Neural progenitor cell (in vitro differentiated cells): ENCODE measurements at regions not wholly inside any gene's neighbourhood (a gene's known extent, or its start where the extent isn't known, plus 50 kb on each side); places are given as distances from the start of the nearest gene placed in this dataset.

Experiments used
- DNase-seq: peaks from one replicate; pipeline ENCODE4 v3.0.0-alpha.2; 2016; ENCODE audit warnings: low spot score
- H2AFZ ChIP-seq: fragments of 200-600 bp; sonication (generic); replicated peaks from 2 replicates; pipeline ENCODE4 v1.6.1; 2016; ENCODE audit warnings: antibody characterized with exemption
- H3F3A ChIP-seq: fragments of 200-600 bp; sonication (generic); 2 replicates; pipeline ENCODE4 v1.6.1; 2016; ENCODE audit warnings: antibody characterized with exemption, low read depth
- H3K27ac ChIP-seq: fragments of 200-600 bp; sonication (generic); 2 replicates; pipeline ENCODE4 v1.5.1; 2016; ENCODE audit warnings: mild to moderate bottlenecking
- H3K27me3 ChIP-seq: fragments of 200-600 bp; sonication (generic); 2 replicates; pipeline ENCODE4 v1.6.1; 2016; ENCODE audit warnings: mild to moderate bottlenecking, moderate library complexity
- H3K36me3 ChIP-seq: fragments of 200-600 bp; sonication (generic); 2 replicates; pipeline ENCODE4 v1.5.1; 2016
- H3K4me1 ChIP-seq: fragments of 200-600 bp; sonication (generic); 2 replicates; pipeline ENCODE4 v1.6.1; 2016; ENCODE audit warnings: mixed run types
- H3K4me2 ChIP-seq: fragments of 200-600 bp; sonication (generic); 2 replicates; pipeline ENCODE4 v1.6.1; 2016
- H3K4me3 ChIP-seq: fragments of 200-600 bp; sonication (generic); 2 replicates; pipeline ENCODE4 v1.5.1; 2016
- H3K79me2 ChIP-seq: fragments of 200-600 bp; sonication (generic); 2 replicates; pipeline ENCODE4 v1.6.1; 2016; ENCODE audit warnings: low read depth
- H3K9ac ChIP-seq: fragments of 200-600 bp; sonication (generic); 2 replicates; pipeline ENCODE4 v1.6.1; 2016
- H3K9me3 ChIP-seq: fragments of 200-600 bp; sonication (generic); 2 replicates; pipeline ENCODE4 v1.5.1; 2016; ENCODE audit warnings: low read depth
- H4K20me1 ChIP-seq: fragments of 200-600 bp; sonication (generic); 2 replicates; pipeline ENCODE4 v1.6.1; 2016; ENCODE audit warnings: low read depth
- H3K27ac Mint-ChIP-seq: 3 replicates; pipeline ENCODE4 v1.8.0; 2021; ENCODE audit warnings: mixed read lengths
- H3K27me3 Mint-ChIP-seq: 2 replicates; pipeline ENCODE4 v1.8.0; 2022; ENCODE audit warnings: low read depth, mild to moderate bottlenecking, inconsistent platforms, moderate library complexity, mixed read lengths; ENCODE audit not compliant: insufficient read depth
- H3K36me3 Mint-ChIP-seq: 3 replicates; pipeline ENCODE4 v1.8.0; 2021; ENCODE audit warnings: mixed read lengths
- H3K4me1 Mint-ChIP-seq: 3 replicates; pipeline ENCODE4 v1.8.0; 2021; ENCODE audit warnings: mixed read lengths
- H3K4me3 Mint-ChIP-seq: 3 replicates; pipeline ENCODE4 v1.8.0; 2021; ENCODE audit warnings: mild to moderate bottlenecking, moderate library complexity, mixed read lengths
- H3K9me3 Mint-ChIP-seq: 3 replicates; pipeline ENCODE4 v1.8.0; 2020; ENCODE audit warnings: mixed read lengths
- EZH2 ChIP-seq: fragments of 200-600 bp; sonication (generic); IDR thresholded peaks from 2 replicates; pipeline ENCODE4 v1.6.1; 2017; ENCODE audit warnings: antibody characterized with exemption, mild to moderate bottlenecking, moderate library complexity
- EZH2phosphoT487 ChIP-seq: fragments of 200-600 bp; sonication (generic); IDR thresholded peaks from 2 replicates; pipeline ENCODE4 v1.6.1; 2017; ENCODE audit warnings: antibody characterized with exemption
- TF ChIP-seq, protein P1 (sequence below): fragments of 200-600 bp; sonication (generic); IDR thresholded peaks from 2 replicates; pipeline ENCODE4 v1.5.1; 2017; ENCODE audit warnings: antibody characterized with exemption, mild to moderate bottlenecking

DNA sequence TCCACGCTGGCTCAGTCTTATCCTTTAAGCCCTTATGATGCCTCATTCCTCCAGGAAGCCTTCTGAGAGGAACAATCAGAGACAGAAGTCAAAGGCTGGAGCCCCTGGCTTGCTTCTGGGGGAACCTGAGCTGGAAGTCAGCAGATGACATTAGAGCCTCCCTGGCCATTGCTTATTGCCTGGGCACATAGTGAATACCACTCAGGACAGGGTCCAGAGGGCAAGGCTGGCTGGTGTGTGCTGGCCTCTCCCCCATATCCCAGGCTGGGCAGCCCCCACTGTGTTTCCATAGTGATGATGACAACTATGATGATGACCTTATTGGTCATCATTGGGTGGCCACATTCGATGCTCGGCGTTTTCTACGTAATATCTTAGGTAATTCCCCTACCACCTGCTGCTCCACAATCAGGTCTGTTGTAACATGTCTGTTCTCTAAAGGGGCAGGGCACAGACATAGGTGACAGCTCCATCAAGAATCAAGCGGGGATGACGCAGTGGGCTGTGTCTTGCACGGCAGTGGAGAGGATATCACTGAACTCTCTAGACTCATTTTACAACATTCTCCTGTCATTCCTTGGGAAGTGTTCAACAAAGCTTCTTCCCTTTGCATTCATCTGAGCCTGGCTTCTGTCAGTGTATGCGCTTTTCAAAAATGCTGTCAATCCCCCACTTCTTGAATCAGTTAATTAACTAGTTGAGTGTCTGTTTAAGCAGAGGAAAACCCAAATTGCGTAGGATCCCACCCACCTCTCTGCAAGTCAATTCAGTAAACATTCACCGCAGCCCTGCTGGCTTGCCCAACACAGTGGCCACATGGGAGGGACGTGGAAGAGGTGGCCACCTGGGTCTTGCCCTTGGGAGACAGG is 89.4 kb upstream of the TSHZ3 start:
- Histone ChIP-seq H3F3A (no peaks in the 10 kb centered on the region), H2AFZ (no peak overlapping the region), H3K4me3 (no peak overlapping the region), H3K9me3 (no peaks in the 10 kb centered on the region), H4K20me1 (no peaks in the 10 kb centered on the region), H3K4me2 (no peak overlapping the region), H3K27ac (no peak overlapping the region), H3K27me3 (no peaks in the 10 kb centered on the region), H3K9ac (no peak overlapping the region), H3K4me1 (no peaks in the 10 kb centered on the region), H3K36me3 (no peaks in the 10 kb centered on the region), H3K79me2 (no peaks in the 10 kb centered on the region)
- no peak overlapping the region for H3K27ac Mint-ChIP-seq
- no peak overlapping the region for H3K4me3 Mint-ChIP-seq
- no peak for TF ChIP-seq EZH2phosphoT487
- TF ChIP-seq, protein P1, sequence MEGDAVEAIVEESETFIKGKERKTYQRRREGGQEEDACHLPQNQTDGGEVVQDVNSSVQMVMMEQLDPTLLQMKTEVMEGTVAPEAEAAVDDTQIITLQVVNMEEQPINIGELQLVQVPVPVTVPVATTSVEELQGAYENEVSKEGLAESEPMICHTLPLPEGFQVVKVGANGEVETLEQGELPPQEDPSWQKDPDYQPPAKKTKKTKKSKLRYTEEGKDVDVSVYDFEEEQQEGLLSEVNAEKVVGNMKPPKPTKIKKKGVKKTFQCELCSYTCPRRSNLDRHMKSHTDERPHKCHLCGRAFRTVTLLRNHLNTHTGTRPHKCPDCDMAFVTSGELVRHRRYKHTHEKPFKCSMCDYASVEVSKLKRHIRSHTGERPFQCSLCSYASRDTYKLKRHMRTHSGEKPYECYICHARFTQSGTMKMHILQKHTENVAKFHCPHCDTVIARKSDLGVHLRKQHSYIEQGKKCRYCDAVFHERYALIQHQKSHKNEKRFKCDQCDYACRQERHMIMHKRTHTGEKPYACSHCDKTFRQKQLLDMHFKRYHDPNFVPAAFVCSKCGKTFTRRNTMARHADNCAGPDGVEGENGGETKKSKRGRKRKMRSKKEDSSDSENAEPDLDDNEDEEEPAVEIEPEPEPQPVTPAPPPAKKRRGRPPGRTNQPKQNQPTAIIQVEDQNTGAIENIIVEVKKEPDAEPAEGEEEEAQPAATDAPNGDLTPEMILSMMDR, result no peak
- no peak for TF ChIP-seq EZH2
- H3K27me3 Mint-ChIP-seq, result peaks cover 2% of the 10 kb centered on the region
- no peak for DNase-seq
- peaks cover 8% of the 10 kb centered on the region for H3K4me1 Mint-ChIP-seq
- H3K9me3 Mint-ChIP-seq, result peaks cover 3% of the 10 kb centered on the region
- H3K36me3 Mint-ChIP-seq, result no peaks in the 10 kb centered on the region

DNA sequence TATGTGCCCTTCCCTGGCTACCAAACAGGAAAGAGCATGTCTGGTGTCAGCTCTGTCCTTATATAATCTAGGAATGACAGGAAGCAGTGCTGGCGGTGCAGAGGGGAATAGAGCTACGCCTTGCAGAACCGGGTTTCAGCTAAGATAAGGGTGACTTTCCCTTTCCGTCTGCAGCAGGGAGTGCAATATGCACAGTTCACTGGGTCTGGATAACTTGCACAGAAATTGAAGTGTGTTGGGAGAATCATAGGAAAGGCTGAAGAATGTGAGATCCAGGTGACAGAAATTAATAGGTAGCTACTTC is 90.0 kb upstream of the TSHZ3 start:
- no peaks in the 10 kb centered on the region for H3K36me3 Mint-ChIP-seq

DNA sequence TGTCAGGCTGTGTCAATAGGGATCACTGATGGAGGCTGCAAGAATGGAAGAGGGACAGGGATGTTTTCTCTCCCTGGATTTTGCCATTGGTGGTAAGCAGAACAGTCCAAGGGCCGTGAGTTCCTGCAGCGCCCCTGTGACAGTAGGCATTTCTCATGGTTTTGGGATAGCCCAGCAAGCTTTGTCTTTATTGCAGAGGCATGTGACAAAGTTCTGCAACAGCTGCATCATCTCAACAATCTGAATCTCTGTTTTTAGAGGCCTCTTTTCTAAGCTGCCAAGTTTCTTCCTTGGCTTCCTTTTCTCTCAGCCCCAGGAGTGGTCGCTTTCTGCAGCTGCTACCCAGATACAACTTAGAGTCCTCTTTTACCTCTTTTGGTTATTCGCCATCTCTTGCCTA is 95.7 kb upstream of the TSHZ3 start:
- Mint-ChIP-seq H3K4me3 (no peak overlapping the region), H3K4me1 (no peaks in the 10 kb centered on the region)
- no peaks in the 10 kb centered on the region for H3K79me2 ChIP-seq

More for the DNA sequence above, 90.0 kb upstream of the TSHZ3 start:
- peaks cover 3% of the 10 kb centered on the region for H3K9me3 Mint-ChIP-seq
- no peak overlapping the region for H3K27ac Mint-ChIP-seq
- no peak for DNase-seq
- H4K20me1 ChIP-seq, result no peaks in the 10 kb centered on the region
- no peaks in the 10 kb centered on the region for H3K27me3 ChIP-seq
- no peak overlapping the region for H3K27ac ChIP-seq
- H3K4me1 ChIP-seq, result no peaks in the 10 kb centered on the region
- no peak overlapping the region for H3K4me3 Mint-ChIP-seq
- no peak overlapping the region for H3K4me3 ChIP-seq
- no peaks in the 10 kb centered on the region for H3K9me3 ChIP-seq
- H3F3A ChIP-seq, result no peaks in the 10 kb centered on the region
- no peak overlapping the region for H3K9ac ChIP-seq
- H3K27me3 Mint-ChIP-seq, result peaks cover 2% of the 10 kb centered on the region
- TF ChIP-seq, protein P1, result no peak
- TF ChIP-seq EZH2phosphoT487, result no peak
- no peak for TF ChIP-seq EZH2
- no peak overlapping the region for H2AFZ ChIP-seq
- H3K36me3 ChIP-seq, result no peaks in the 10 kb centered on the region
- H3K4me2 ChIP-seq, result no peak overlapping the region
- no peaks in the 10 kb centered on the region for H3K79me2 ChIP-seq
- H3K4me1 Mint-ChIP-seq, result peaks cover 8% of the 10 kb centered on the region

More for the DNA sequence above, 95.7 kb upstream of the TSHZ3 start:
- no peak for TF ChIP-seq EZH2phosphoT487
- TF ChIP-seq EZH2, result no peak
- TF ChIP-seq, protein P1, result no peak
- Mint-ChIP-seq H3K36me3 (no peaks in the 10 kb centered on the region), H3K27me3 (peaks cover 4% of the 10 kb centered on the region), H3K27ac (no peak overlapping the region), H3K9me3 (peaks cover 6% of the 10 kb centered on the region)
- no peak overlapping the region for H3K4me2 ChIP-seq
- no peak overlapping the region for H3K27ac ChIP-seq
- no peaks in the 10 kb centered on the region for H3K36me3 ChIP-seq
- no peaks in the 10 kb centered on the region for H3F3A ChIP-seq
- H3K4me3 ChIP-seq, result no peak overlapping the region
- no peak overlapping the region for H3K9ac ChIP-seq
- no peak for DNase-seq
- no peaks in the 10 kb centered on the region for H3K4me1 ChIP-seq
- no peak overlapping the region for H2AFZ ChIP-seq
- no peaks in the 10 kb centered on the region for H4K20me1 ChIP-seq
- no peaks in the 10 kb centered on the region for H3K9me3 ChIP-seq
- no peaks in the 10 kb centered on the region for H3K27me3 ChIP-seq
